ENCODE measurements at regions not wholly inside any gene's neighbourhood (a gene's known extent, or its start where the extent isn't known, plus 50 kb on each side); places are given as distances from the start of the nearest gene placed in this dataset.

DNA sequence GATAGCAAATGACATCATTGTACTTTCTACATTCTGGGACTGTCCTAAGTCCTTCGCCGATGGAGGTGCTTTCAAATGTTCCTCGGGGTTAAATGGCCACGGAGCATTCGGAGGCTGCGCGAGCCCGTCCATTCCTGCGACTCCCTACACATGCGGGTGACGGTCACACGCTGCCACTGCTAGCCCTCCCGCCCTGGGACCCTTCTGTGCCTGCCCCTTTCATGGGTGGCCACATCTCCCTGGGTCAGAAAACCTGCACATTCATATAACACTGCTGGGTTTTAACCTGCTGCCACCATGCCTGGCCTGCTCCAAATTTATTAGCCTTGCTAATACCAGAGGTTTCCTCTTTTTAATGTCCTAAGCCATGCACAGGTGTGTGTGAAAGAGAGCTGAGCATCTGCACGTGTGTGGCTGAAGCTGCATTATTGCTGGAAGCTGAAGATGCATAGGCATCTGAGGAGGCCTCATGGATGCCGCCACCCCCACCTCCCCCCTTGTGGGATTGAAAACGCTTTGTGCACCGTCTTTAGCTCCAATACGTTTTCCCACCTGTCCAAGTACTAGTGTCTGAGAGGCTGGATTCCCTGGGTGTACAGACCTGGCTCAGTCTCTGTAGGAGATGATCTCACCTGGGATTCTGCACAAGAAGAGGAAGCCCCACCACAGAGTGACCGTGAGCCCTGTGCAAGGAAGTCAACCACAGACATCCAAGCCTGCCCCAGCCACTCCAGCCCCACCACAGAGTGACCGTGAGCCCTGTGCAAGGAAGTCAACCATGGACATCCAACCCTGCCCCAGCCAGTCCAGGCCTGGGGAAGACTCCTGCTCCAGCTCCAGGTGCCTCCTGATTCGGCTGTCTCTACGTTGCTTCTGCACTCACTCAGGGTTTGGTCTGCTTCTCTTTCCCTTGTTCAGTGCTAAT is 626.4 kb downstream of the BRD1 start:
- intact Hi-C loops (cut with DNase I), result no loop called here
- ATAC-seq (no peak), DNase-seq (ENCODE audit: missing footprints) (no peak)

DNA sequence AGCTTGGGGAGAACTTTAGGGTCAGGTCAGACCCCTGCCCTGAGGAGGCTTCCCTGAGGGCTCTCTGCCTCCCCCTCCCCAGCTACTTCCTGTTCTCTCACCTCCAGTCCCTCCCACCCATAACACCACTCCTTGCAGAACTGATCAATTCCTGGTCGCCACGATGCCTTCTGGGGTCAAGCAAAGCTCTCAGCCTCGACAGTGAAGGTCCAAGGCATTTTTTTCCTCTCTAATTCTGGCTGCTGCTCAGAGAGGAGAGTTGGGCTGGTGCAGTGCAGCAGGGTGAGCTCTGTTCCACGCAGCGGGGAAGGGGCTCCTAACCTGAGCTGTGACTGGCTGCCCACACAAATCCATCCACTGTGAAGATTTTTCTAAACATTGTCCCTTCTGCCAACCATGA is 628.4 kb downstream of the BRD1 start:
- no peak for DNase-seq (ENCODE audit: missing footprints)
- ATAC-seq, result no peak
- intact Hi-C loops (cut with DNase I), result no loop called here

DNA sequence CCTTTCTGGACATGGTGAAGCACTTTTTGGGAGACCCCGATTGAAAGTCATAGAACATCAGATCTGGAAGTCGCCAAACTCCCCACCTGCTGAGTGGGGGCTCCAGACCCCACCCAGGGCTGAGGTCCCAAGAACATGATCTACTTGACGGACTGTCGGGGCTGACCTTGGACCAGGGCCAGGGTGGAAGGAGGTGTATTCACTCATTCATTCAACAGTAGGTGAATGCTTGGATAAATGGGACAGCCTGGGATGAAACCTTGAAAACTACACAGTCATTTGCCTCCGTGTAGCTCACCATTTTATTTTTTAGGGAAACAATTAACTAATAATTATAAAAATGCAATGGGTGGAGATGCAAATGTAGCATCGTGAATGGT is 629.0 kb downstream of the BRD1 start:
- intact Hi-C loops (cut with DNase I), result no loop called here
- ATAC-seq (no peak), DNase-seq (ENCODE audit: missing footprints) (peak; percentile 43)

DNA sequence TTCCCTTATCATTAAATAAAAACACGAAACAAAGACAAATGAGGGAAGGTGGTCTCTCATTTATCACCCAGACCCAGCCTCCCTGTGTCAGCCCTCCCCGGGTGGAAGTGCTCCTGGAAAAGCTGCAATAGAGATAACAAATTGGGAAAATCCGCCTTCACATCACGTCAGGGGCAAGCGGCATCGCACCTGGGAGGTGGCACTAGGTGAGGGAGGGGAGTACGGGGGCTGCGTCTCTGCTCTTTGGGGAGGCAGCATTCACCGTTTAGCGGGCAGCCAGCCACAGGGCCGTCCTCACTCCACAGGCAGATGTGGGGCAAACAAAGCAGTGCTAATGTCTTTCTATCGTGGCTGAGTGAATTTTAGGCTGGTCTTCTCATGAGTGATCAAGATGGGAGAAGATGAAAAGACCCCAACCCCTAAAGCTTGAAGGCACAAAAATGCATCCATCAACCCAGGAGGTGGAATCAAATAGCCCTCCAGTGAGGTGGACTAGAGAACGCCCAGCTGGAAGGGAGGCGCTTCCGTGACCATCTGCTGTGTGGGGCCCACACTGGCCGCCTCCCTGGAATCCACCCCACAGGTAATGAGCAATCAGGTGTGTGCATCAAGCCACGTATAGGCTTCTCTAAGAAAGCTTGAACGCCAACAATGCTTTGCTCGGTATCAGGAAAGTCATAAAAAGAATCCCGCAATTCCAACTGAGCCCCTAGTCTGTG is 629.5 kb downstream of the BRD1 start:
- DNase-seq (ENCODE audit: missing footprints) (peak; percentile 39), ATAC-seq (no peak)
- intact Hi-C loops (cut with DNase I), result no loop called here

DNA sequence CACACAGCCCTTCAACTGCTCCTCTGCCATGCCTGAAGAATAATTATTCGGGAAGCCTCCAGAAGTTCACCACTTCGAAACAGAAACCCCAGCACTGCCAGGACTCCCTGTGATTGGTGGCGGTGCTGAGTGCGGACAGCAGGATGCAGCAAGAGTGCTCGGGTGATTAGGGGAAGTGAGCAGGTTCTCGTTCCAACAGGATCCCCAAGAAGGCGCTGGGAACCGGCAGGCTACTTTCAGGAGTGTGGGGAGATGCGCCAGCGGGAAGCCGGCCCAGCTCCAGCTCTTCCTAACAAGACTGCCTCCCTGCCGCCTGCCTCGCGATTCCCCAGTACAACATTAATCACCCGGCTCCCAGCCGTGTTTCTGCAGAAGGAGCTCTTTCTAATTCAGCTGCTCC is 630.2 kb downstream of the BRD1 start:
- intact Hi-C loops (cut with DNase I), result no loop called here
- DNase-seq (ENCODE audit: missing footprints), result peak; percentile 33

DNA sequence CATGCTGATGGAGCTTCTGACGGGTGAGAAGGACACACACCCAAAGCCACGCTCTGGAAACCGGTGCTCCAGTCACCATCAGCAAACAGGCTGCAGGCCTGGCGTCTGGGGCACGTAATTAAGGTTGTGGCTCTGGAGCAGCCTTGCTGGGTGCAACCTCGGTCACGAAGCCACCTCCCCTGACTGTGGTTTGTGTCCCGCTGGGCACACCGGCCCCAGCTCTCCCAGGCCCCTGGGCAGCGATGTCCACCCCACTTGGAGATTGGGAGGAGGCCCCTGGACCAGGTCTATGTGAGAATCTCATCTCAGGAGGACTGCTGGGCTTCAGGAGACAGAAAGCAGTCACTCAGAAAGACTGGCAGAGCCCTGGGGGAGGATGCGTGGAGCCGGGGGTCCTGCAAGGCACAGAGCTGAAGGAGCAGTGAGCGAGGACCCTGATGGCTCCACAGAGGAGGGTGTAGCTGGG is 631.6 kb downstream of the BRD1 start:
- no peak for ATAC-seq
- intact Hi-C loops (cut with DNase I), result no loop called here
- DNase-seq (ENCODE audit: missing footprints), result peak; percentile 30

More for the DNA sequence above, 630.2 kb downstream of the BRD1 start:
- no peak for ATAC-seq

DNA sequence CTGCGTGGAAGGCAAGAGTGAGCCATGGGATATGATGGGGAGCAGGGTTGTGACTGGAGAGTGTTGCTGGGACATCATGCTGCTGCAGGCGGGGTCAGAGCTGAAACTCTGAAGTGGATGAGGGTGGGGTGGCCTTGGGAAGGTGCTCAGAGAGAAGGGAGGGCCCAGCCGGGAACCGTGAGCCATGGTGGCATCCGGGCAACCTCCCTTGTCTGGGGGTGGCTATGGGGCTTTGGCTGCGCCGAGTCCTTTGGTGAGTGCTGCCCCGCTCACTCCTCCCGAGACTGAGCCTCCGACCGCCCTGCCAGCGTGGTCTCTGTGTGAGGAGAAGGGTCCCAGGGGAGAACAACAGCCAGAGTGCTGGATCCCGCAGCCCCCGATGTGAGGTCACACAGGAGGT is 632.0 kb downstream of the BRD1 start:
- DNase-seq (ENCODE audit: missing footprints) (no peak), ATAC-seq (no peak)
- intact Hi-C loops (cut with DNase I), result no loop called here

DNA sequence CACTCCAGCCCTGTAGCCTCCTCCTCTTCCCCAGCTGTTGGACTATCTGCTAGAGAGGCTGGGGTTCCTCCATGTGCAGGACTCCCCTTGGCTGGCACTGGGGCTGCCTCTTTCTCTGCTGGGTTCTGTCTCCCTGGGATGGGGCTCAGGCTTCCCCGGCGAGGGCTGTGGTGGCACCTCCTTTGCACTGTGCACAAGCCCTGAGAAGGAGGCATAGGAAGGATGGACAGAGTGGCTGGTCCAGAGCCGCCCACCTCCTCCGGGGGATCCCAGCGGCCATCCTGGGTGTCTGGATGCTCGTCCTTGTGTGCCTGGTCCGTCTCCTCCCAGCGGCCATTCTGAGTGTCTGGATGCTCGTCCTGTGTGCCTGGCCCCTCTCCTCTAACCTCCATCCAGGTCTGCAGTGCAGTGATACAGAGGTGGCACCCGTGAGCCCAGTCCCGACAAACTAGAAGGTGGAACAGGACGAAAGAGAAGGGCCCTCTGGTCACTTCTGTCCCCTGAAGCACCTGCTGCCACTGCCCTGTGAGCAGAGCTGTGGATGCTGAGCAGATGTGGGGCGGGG is 633.7 kb downstream of the BRD1 start:
- ATAC-seq (no peak), DNase-seq (ENCODE audit: missing footprints) (peak; percentile 55)
- intact Hi-C loops (cut with DNase I), result no loop called here

DNA sequence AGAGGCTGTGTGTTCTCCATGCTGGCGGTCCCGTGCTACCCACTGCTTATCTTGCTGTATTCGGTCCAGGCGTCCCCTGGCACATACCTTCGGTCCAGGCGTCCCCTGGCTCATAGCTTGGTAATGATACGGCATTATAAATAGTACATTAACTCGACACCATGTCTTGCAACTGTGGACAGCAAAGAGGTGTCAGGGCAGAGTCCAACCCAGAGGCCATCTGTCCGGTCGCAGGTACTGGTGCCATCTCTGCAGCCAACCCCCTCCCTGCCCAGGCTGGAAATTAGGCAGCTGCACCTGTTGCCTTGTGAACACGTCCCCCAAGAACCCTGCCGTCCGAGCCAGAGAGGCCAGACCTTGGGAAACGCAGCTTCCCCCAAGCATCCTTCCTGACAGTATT is 634.3 kb downstream of the BRD1 start:
- intact Hi-C loops (cut with DNase I), result no loop called here
- peak; percentile 70 for DNase-seq (ENCODE audit: missing footprints)
- ATAC-seq, result peak; percentile 76

DNA sequence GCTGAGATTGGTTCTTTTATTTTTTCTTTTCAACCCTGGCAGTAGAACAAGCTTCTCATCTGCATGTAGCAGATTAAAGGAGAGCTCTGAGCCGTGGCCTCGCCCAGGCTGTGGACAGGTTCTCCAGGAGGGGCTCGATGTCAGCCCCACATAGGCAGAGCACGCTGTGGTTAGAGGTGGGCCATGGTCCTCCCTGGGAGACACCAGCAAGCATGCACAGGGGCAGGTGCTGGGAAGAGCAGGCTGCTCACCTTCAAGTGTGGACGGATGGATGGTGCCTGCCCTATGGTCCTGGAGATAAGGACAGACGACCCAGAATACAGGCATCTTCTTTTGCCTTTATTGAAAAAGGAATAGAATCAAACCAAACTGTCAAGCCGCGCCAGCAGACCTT is 634.8 kb downstream of the BRD1 start:
- no peak for ATAC-seq
- intact Hi-C loops (cut with DNase I), result no loop called here

DNA sequence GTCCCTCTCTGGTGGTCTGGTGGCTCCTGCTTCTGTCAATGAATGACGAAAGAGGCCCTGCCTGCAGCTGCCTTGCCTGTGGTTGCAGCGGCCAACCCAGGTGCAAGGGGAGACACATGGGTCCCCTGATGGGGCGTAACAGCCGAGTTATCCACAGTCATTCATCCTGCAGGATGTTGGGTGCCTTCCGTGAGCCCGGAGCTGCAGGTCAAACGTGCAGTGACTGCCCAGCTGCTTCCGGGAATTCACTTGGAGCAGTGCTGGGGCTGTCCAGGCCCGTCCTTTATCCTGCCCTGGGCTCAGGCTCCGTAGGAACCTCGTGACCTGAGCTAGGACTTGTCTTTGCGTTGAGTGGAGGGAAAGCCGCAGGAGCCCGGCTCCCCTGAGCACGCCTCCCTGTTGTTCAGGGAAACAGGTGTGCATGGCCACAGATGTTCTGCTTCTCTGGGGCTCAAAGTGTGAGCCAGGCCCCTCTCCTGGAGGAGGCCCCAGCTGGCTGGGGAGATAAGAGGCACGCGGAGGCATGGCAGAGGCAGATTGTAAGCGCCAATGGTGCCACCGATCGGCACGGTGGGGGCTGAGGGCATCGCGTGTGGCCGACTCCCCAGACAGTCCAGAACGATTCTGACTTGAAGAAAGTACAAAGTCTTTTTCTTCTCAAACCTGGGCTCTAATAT is 635.4 kb downstream of the BRD1 start:
- DNase-seq (ENCODE audit: missing footprints) (peak; percentile 55), ATAC-seq (no peak)
- intact Hi-C loops (cut with DNase I), result no loop called here

More for the DNA sequence above, 634.8 kb downstream of the BRD1 start:
- DNase-seq (ENCODE audit: missing footprints), result no peak

DNA sequence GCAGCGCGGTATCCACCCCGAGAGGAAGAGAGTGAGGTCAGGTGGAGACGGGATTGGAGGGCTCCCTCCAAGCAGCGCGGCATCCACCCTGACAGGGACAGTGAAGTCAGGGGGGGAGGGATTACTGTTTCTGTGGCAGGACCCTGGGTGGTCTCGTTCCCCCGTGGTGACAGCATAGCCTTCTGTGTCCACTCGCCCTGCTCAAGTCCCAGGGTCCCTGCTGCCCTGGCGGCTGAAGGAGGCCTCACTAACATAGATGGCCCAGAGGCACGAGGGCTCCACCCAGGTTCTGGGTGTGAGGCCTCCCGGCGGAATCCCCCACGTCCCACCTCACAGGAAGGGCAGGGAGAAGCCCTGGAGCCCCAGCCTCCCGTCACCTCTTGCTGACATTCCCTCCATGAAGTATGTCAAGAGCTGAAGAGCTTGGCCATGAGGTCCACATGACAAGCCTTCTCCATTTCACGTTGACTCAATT is 636.1 kb downstream of the BRD1 start:
- DNase-seq (ENCODE audit: missing footprints) (peak; percentile 9), ATAC-seq (no peak)
- intact Hi-C loops (cut with DNase I), result no loop called here

DNA sequence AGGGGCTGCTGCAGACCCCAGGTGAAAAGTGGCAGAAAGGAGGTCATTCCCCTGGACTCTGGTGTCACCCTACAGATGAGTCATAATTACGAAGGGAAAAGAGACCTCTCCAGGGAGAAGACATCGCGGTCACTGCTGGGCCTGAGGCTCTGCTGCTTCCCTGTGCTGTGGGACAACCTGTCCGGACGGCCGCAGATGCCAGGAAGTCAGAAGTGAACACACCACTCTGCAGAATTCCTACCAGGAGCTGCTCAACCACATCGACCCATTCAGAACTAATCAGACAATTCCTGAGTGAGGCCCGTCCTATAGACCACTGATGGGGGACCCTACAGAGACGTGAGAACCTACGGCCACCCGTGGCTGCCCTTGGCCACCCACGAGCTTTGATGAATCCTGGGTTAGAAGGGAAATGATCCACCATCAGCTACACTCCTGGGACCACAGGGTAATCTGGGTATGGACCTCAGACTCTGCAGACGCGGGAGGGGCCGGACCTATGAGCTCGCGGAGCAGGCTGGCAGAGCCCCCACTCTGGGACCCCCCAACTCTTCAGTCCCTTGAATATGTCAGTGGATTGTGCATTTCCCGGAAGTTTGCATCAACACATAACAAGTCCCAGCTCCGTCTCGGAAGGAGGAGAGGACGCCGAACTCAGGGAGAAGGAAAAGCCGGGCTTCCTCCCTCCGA is 636.7 kb downstream of the BRD1 start:
- intact Hi-C loops (cut with DNase I), result no loop called here
- DNase-seq (ENCODE audit: missing footprints) (peak; percentile 52), ATAC-seq (no peak)

DNA sequence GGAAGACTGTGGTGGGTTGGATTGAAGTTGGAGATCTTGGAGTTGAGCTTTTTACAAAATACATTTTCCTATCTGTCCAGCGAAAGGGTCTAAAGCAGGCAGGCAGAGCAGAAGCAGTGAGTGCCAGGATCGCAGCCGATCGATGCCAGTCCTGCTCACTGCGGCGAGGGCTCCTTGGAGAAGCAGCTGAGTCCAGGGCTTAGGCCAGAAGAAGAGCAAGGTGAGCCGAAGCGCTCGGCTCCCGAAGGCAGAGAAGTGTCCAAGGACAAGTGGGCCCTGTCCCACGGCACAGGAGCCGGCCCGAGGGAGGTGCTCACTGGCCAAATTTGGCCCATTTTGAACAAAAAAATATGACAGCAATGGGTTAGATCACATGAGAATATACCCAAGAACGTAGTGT is 637.8 kb downstream of the BRD1 start:
- DNase-seq (ENCODE audit: missing footprints) (peak; percentile 62), ATAC-seq (no peak)
- intact Hi-C loops (cut with DNase I), result no loop called here

DNA sequence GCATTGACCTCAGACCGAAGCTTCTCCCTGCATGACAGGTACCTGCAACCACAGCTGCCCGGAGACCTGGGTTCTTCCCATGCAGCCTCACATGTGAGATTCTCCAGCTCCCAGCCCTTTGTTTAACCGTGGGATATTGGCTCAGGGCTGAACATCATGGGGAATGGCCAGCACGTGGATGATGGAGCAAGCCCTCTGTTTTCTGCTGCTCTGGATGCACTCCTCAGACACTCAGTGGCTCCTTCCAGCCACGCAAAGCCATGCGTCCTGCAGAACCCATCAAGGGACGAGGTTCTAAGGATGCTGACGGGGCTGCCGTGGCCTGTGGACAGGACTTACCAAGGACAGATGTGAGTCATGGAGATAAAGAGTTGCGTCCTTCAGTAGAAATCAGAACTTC is 639.1 kb downstream of the BRD1 start:
- DNase-seq (ENCODE audit: missing footprints) (peak; percentile 18), ATAC-seq (no peak)
- intact Hi-C loops (cut with DNase I), result no loop called here

DNA sequence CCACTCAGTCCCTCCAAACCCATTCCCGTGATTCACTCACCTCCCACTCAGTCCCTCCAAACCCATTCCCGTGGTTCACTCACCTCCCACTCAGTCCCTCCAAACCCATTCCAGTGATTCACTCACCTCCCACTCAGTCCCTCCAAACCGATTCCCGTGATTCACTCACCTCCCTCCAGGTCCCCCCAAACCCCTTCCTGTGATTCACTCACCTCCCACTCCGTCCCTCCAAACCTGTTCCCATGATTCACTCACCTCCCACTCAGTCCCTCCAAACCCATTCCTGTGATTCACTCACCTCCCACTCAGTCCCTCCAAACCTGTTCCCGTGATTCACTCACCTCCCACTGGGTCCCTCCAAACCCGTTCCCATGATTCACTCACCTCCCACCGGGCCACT is 639.6 kb downstream of the BRD1 start:
- ATAC-seq (no peak), DNase-seq (ENCODE audit: missing footprints) (no peak)
- intact Hi-C loops (cut with DNase I), result no loop called here

DNA sequence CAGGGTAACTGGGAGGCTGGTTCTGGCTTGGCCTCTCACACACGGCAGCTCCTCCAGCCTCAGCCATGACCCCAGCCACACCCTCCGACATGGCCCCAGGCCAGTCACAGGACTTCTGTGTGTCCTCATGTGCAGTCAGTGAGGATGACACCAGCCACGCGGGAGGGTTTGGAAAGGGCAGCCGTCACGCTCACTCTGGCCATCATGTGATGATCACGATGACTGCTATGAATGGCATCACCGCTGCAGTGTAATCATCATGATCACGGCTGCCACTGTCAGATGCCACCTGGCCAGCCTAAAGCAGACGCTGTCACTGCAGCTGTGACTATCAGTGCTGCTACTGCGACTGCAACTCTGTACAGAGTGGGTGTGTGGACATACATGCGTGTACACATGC is 640.9 kb downstream of the BRD1 start:
- intact Hi-C loops (cut with DNase I), result no loop called here
- no peak for ATAC-seq
- DNase-seq (ENCODE audit: missing footprints), result no peak

DNA sequence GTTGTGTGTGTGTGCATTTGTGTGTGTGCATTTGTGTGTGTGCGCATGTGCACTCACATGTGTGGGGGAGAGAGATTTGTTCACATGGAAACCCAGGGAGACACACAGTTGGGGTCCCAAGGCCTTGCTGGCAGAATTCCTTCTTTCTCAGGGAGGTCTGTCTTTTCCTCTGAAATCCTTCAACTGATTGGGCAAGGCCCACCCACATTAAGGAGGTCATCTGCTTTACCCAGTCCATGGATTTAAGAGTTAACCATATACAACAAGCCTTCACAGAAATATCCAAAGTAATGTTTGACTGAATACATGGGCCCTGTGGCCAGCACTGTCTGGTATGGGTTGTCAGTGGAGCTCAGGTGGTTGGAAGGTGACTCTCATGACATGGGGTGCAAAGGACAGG is 641.4 kb downstream of the BRD1 start:
- DNase-seq (ENCODE audit: missing footprints) (no peak), ATAC-seq (no peak)
- intact Hi-C loops (cut with DNase I), result no loop called here

All from Right ventricle myocardium inferior (tissue), 1 donor.